GM18951 (cell line): ENCODE measurements at regions not wholly inside any gene's neighbourhood (a gene's known extent, or its start where the extent isn't known, plus 50 kb on each side); places are given as distances from the start of the nearest gene placed in this dataset.

Experiments
- POLR2A ChIP-seq: IDR thresholded peaks from 4 replicates; pipeline ENCODE4 v1.6.1; 2011; ENCODE audit warnings: mild to moderate bottlenecking; ENCODE audit not compliant: insufficient read length, insufficient read depth; ENCODE audit errors: extremely low read depth
- in situ Hi-C: fragments of 300-500 bp; cut with MboI; formaldehyde crosslinking; loops from one replicate; pipeline ENCODE4 v1.12.0; 2022; ENCODE audit warnings: low sequenced_read_pairs, mixed read lengths, inconsistent platforms; ENCODE audit not compliant: unreplicated experiment

GRCh38 chr2:220269367-220269766, 641.9 kb downstream of the SLC4A3 start:
- in situ Hi-C loops = no loop called here
- no peak for TF ChIP-seq POLR2A

- TF ChIP-seq POLR2A = no peak
- in situ Hi-C loops = no loop called here
These were observed 643.1 kb downstream of the SLC4A3 start for GRCh38 chr2:220270481-220271070.

GRCh38 chr2:220272656-220273055, 645.2 kb downstream of the SLC4A3 start:
- TF ChIP-seq POLR2A = no peak
- in situ Hi-C loops = no loop called here

- no peak for TF ChIP-seq POLR2A
- in situ Hi-C loops = no loop called here
These were observed 645.7 kb downstream of the SLC4A3 start for GRCh38 chr2:220273082-220273481.

GRCh38 chr2:220275454-220275853, 648.0 kb downstream of the SLC4A3 start:
- in situ Hi-C loops = no loop called here
- TF ChIP-seq POLR2A = no peak

- no peak for TF ChIP-seq POLR2A
- in situ Hi-C loops = no loop called here
These were observed 649.5 kb downstream of the SLC4A3 start for GRCh38 chr2:220276741-220277444.

- TF ChIP-seq POLR2A = no peak
- in situ Hi-C loops = no loop called here
These were observed 650.1 kb downstream of the SLC4A3 start for GRCh38 chr2:220277445-220277975.

- in situ Hi-C loops = no loop called here
These were observed 650.6 kb downstream of the SLC4A3 start for GRCh38 chr2:220278022-220278421.

GRCh38 chr2:220279372-220279771, 651.9 kb downstream of the SLC4A3 start:
- in situ Hi-C loops = no loop called here
- no peak for TF ChIP-seq POLR2A

More at GRCh38 chr2:220278022-220278421, 650.6 kb downstream of the SLC4A3 start:
- TF ChIP-seq POLR2A = no peak

- no peak for TF ChIP-seq POLR2A
These were observed 652.4 kb downstream of the SLC4A3 start for GRCh38 chr2:220279840-220280239.

GRCh38 chr2:220280736-220281135, 653.3 kb downstream of the SLC4A3 start:
- no peak for TF ChIP-seq POLR2A
- in situ Hi-C loops = no loop called here

More at GRCh38 chr2:220279840-220280239, 652.4 kb downstream of the SLC4A3 start:
- in situ Hi-C loops = no loop called here

GRCh38 chr2:220281771-220282170, 654.3 kb downstream of the SLC4A3 start:
- in situ Hi-C loops = no loop called here
- TF ChIP-seq POLR2A = no peak

- no peak for TF ChIP-seq POLR2A
- in situ Hi-C loops = no loop called here
These were observed 654.8 kb downstream of the SLC4A3 start for GRCh38 chr2:220282236-220282635.

GRCh38 chr2:220293966-220294365, 666.5 kb downstream of the SLC4A3 start:
- no peak for TF ChIP-seq POLR2A
- in situ Hi-C loops = no loop called here
